Neural progenitor cell (in vitro differentiated cells): ENCODE measurements at regions not wholly inside any gene's neighbourhood (a gene's known extent, or its start where the extent isn't known, plus 50 kb on each side); places are given as distances from the start of the nearest gene placed in this dataset.
A peak's percentile ranks its signal among the peaks of the same experiment; 100 is the strongest.

ENCODE experiments used
- DNase-seq: peaks from one replicate; pipeline ENCODE4 v3.0.0-alpha.2; 2016; ENCODE audit warnings: low spot score
- H2AFZ ChIP-seq: fragments of 200-600 bp; sonication (generic); replicated peaks from 2 replicates; pipeline ENCODE4 v1.6.1; 2016; ENCODE audit warnings: antibody characterized with exemption
- H3F3A ChIP-seq: fragments of 200-600 bp; sonication (generic); 2 replicates; pipeline ENCODE4 v1.6.1; 2016; ENCODE audit warnings: antibody characterized with exemption, low read depth
- H3K27ac ChIP-seq: fragments of 200-600 bp; sonication (generic); 2 replicates; pipeline ENCODE4 v1.5.1; 2016; ENCODE audit warnings: mild to moderate bottlenecking
- H3K27me3 ChIP-seq: fragments of 200-600 bp; sonication (generic); 2 replicates; pipeline ENCODE4 v1.6.1; 2016; ENCODE audit warnings: mild to moderate bottlenecking, moderate library complexity
- H3K36me3 ChIP-seq: fragments of 200-600 bp; sonication (generic); 2 replicates; pipeline ENCODE4 v1.5.1; 2016
- H3K4me1 ChIP-seq: fragments of 200-600 bp; sonication (generic); 2 replicates; pipeline ENCODE4 v1.6.1; 2016; ENCODE audit warnings: mixed run types
- H3K4me2 ChIP-seq: fragments of 200-600 bp; sonication (generic); 2 replicates; pipeline ENCODE4 v1.6.1; 2016
- H3K4me3 ChIP-seq: fragments of 200-600 bp; sonication (generic); 2 replicates; pipeline ENCODE4 v1.5.1; 2016
- H3K79me2 ChIP-seq: fragments of 200-600 bp; sonication (generic); 2 replicates; pipeline ENCODE4 v1.6.1; 2016; ENCODE audit warnings: low read depth
- H3K9ac ChIP-seq: fragments of 200-600 bp; sonication (generic); 2 replicates; pipeline ENCODE4 v1.6.1; 2016
- H3K9me3 ChIP-seq: fragments of 200-600 bp; sonication (generic); 2 replicates; pipeline ENCODE4 v1.5.1; 2016; ENCODE audit warnings: low read depth
- H4K20me1 ChIP-seq: fragments of 200-600 bp; sonication (generic); 2 replicates; pipeline ENCODE4 v1.6.1; 2016; ENCODE audit warnings: low read depth
- H3K27ac Mint-ChIP-seq: 3 replicates; pipeline ENCODE4 v1.8.0; 2021; ENCODE audit warnings: mixed read lengths
- H3K27me3 Mint-ChIP-seq: 2 replicates; pipeline ENCODE4 v1.8.0; 2022; ENCODE audit warnings: low read depth, mild to moderate bottlenecking, inconsistent platforms, moderate library complexity, mixed read lengths; ENCODE audit not compliant: insufficient read depth
- H3K36me3 Mint-ChIP-seq: 3 replicates; pipeline ENCODE4 v1.8.0; 2021; ENCODE audit warnings: mixed read lengths
- H3K4me1 Mint-ChIP-seq: 3 replicates; pipeline ENCODE4 v1.8.0; 2021; ENCODE audit warnings: mixed read lengths
- H3K4me3 Mint-ChIP-seq: 3 replicates; pipeline ENCODE4 v1.8.0; 2021; ENCODE audit warnings: mild to moderate bottlenecking, moderate library complexity, mixed read lengths
- H3K9me3 Mint-ChIP-seq: 3 replicates; pipeline ENCODE4 v1.8.0; 2020; ENCODE audit warnings: mixed read lengths
- CTCF ChIP-seq: fragments of 200-600 bp; sonication (generic); IDR thresholded peaks from 2 replicates; pipeline ENCODE4 v1.5.1; 2017; ENCODE audit warnings: antibody characterized with exemption, mild to moderate bottlenecking
- EZH2 ChIP-seq: fragments of 200-600 bp; sonication (generic); IDR thresholded peaks from 2 replicates; pipeline ENCODE4 v1.6.1; 2017; ENCODE audit warnings: antibody characterized with exemption, mild to moderate bottlenecking, moderate library complexity
- EZH2phosphoT487 ChIP-seq: fragments of 200-600 bp; sonication (generic); IDR thresholded peaks from 2 replicates; pipeline ENCODE4 v1.6.1; 2017; ENCODE audit warnings: antibody characterized with exemption

- Mint-ChIP-seq H3K36me3 (no peaks in the 10 kb centered on the region), H3K27me3 (peaks cover 18% of the 10 kb centered on the region), H3K9me3 (peaks cover 8% of the 10 kb centered on the region), H3K27ac (no peak overlapping the region), H3K4me1 (peaks cover 22% of the 10 kb centered on the region), H3K4me3 (no peak overlapping the region)
- Histone ChIP-seq H3K9ac (no peak overlapping the region), H3K4me1 (peaks cover 10% of the 10 kb centered on the region), H3K4me3 (no peak overlapping the region), H3K27ac (no peak overlapping the region), H2AFZ (no peak overlapping the region), H3K27me3 (no peaks in the 10 kb centered on the region), H3K4me2 (no peak overlapping the region), H4K20me1 (no peaks in the 10 kb centered on the region), H3F3A (peaks cover 3% of the 10 kb centered on the region), H3K9me3 (no peaks in the 10 kb centered on the region), H3K79me2 (no peaks in the 10 kb centered on the region), H3K36me3 (no peaks in the 10 kb centered on the region)
- no peak for DNase-seq
- TF ChIP-seq EZH2phosphoT487 (no peak), CTCF (no peak), EZH2 (no peak)
Measured at GRCh38 chr16:86877108-86877507, 298.8 kb downstream of the FOXL1 start.

GRCh38 chr16:86877835-86878234, 299.5 kb downstream of the FOXL1 start:
- Histone ChIP-seq H3K9ac (no peak overlapping the region), H3K4me3 (no peak overlapping the region), H3K27ac (no peak overlapping the region), H3K4me1 (peaks cover 10% of the 10 kb centered on the region), H3K4me2 (no peak overlapping the region), H3F3A (peaks cover 3% of the 10 kb centered on the region), H3K9me3 (no peaks in the 10 kb centered on the region), H4K20me1 (no peaks in the 10 kb centered on the region), H2AFZ (no peak overlapping the region), H3K27me3 (no peaks in the 10 kb centered on the region), H3K79me2 (no peaks in the 10 kb centered on the region), H3K36me3 (no peaks in the 10 kb centered on the region)
- Mint-ChIP-seq H3K4me3 (no peak overlapping the region), H3K27ac (no peak overlapping the region), H3K9me3 (peaks cover 4% of the 10 kb centered on the region), H3K36me3 (no peaks in the 10 kb centered on the region), H3K4me1 (peaks cover 24% of the 10 kb centered on the region), H3K27me3 (peaks cover 17% of the 10 kb centered on the region)
- DNase-seq: no peak
- TF ChIP-seq CTCF (no peak), EZH2phosphoT487 (no peak), EZH2 (no peak)

GRCh38 chr16:86878236-86879080, 300.1 kb downstream of the FOXL1 start:
- no peaks in the 10 kb centered on the region for H3K36me3 Mint-ChIP-seq
- H3K4me1 Mint-ChIP-seq: peaks cover 28% of the 10 kb centered on the region
- H3K27ac ChIP-seq: no peak overlapping the region
- H3K9me3 ChIP-seq: no peaks in the 10 kb centered on the region
- H2AFZ ChIP-seq: no peak overlapping the region
- TF ChIP-seq EZH2: no peak
- TF ChIP-seq EZH2phosphoT487: no peak
- TF ChIP-seq CTCF: no peak
- H3K9ac ChIP-seq: no peak overlapping the region
- peaks cover 11% of the 10 kb centered on the region for H3K4me1 ChIP-seq
- no peaks in the 10 kb centered on the region for H3K79me2 ChIP-seq
- DNase-seq: peak; percentile 36
- H3K27me3 Mint-ChIP-seq: peaks cover 16% of the 10 kb centered on the region
- no peak overlapping the region for H3K4me3 Mint-ChIP-seq
- no peak overlapping the region for H3K4me3 ChIP-seq
- H3K36me3 ChIP-seq: no peaks in the 10 kb centered on the region
- H3K27ac Mint-ChIP-seq: peak overlapping the region; percentile 86
- no peak overlapping the region for H3K4me2 ChIP-seq
- no peaks in the 10 kb centered on the region for H3K27me3 ChIP-seq
- H3K9me3 Mint-ChIP-seq: peaks cover 2% of the 10 kb centered on the region
- H4K20me1 ChIP-seq: no peaks in the 10 kb centered on the region
- peaks cover 7% of the 10 kb centered on the region for H3F3A ChIP-seq
